ENCODE measurements at regions not wholly inside any gene's neighbourhood (a gene's known extent, or its start where the extent isn't known, plus 50 kb on each side); places are given as distances from the start of the nearest gene placed in this dataset.

- no peak for TF ChIP-seq CEBPB (IDR thresholded peaks at IDR 0.05; ENCODE audit: low read depth, low read length)
These were observed 165.8 kb downstream of the NUP210 start (continued) for GRCh38 chr3:13254028-13254951.

DNA sequence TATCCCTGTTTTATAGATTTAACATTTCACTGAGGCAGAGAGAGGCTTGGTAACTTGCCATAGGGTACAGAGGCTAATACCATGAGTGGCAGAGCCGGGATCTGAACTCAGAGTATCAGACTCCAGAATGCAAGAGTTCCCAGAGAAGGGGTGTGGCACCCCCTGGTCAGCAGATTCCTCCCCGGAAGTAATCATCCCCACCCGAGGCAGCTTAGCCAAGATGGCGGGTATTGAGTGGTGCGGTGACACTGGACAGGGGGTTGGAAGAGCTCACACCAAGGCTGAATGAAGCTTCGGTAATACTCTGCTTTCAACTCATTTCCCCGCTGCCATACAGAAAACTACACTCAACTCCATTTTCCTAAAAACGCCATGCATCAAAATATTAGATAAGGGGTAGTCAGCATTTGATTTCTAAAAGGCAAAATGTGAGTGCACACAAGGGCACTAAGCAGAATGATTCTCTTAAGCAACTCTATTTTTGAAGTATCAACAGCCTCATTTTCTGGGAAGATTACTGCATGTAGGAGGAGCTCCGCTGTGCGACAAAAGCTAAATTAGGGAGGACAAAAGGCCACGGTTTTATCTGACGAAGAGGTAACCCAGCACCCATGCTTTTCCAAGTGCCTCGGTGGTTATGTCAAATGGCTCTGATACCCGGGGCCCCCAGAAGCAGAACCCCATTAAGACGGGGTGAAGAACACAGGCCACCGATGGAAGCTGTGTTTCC lies 166.7 kb downstream of the NUP210 start:
- Histone ChIP-seq H3K9ac (ENCODE audit: low read depth, low read length) (no peak overlapping the region), H3K4ac (ENCODE audit: low read depth, low read length) (no peak overlapping the region), H3K56ac (ENCODE audit: extremely low read depth, insufficient read depth, low read length) (no peak overlapping the region), H4K20me1 (ENCODE audit: insufficient read depth, low read length) (no peaks in the 10 kb centered on the region), H4K91ac (ENCODE audit: insufficient read depth, low read depth, low read length) (no peak overlapping the region), H3K4me3 (ENCODE audit: insufficient read depth, low read depth, low read length) (no peak overlapping the region), H2AK5ac (ENCODE audit: low read depth, low read length) (no peak overlapping the region), H3K36me3 (ENCODE audit: control insufficient read depth, insufficient read depth, low read length) (no peaks in the 10 kb centered on the region), H2BK15ac (ENCODE audit: low read depth, low read length) (no peak overlapping the region), H2BK20ac (ENCODE audit: low read depth, low read length) (no peak overlapping the region), H3K27ac (ENCODE audit: insufficient read depth, low read length) (no peak overlapping the region), H4K8ac (ENCODE audit: low read depth in 2 of 2, low read length in 2 of 2) (no peak overlapping the region), H2BK5ac (ENCODE audit: low read depth, low read length, poor library complexity, severe bottlenecking) (no peak overlapping the region), H3K14ac (replicated peaks; ENCODE audit: low read depth, low read length) (no peak overlapping the region), H3K27me3 (ENCODE audit: control insufficient read depth, insufficient read depth, low read length) (peaks cover 29% of the 10 kb centered on the region), H3K9me1 (ENCODE audit: insufficient read depth, low read length) (no peaks in the 10 kb centered on the region), H3K4me1 (ENCODE audit: control insufficient read depth, insufficient read depth, low read length) (no peaks in the 10 kb centered on the region), H4K5ac (ENCODE audit: low read depth, low read length) (no peak overlapping the region), H2AK9ac (replicated peaks; ENCODE audit: low read depth, low read length, poor library complexity) (no peak overlapping the region), H2AFZ (replicated peaks; ENCODE audit: low read length, poor library complexity) (no peak overlapping the region), H2BK120ac (ENCODE audit: low read depth, low read length) (no peak overlapping the region), H3K79me1 (ENCODE audit: low read depth in 1 of 2, low read length in 2 of 2) (no peaks in the 10 kb centered on the region), H3K18ac (ENCODE audit: low read depth, low read length) (no peak overlapping the region), H3K9me3 (ENCODE audit: control insufficient read depth, insufficient read depth, low read length) (no peaks in the 10 kb centered on the region), H3K23ac (ENCODE audit: low read depth, low read length) (no peak overlapping the region), H3K4me2 (ENCODE audit: low read depth, low read length) (no peak overlapping the region)
- no TSS peak for BruUV-seq (replicated peaks)
- no peak for DNase-seq
- dilution Hi-C loops (cut with HindIII; ENCODE audit: low sequenced_read_pairs, unreplicated experiment), result no loop called here
- intact Hi-C loops (cut with micrococcal nuclease), result no loop called here
- 44% methylated on average over 7 of the region's 16 CpGs; no CpG with 5 or more reads in 1 of the 2 experiments for WGBS, 2 experiments (ENCODE audit: extremely low coverage in 2 of 2, insufficient read length in 1 of 2)
- in situ Hi-C loops (cut with MboI; ENCODE audit: low sequenced_read_pairs), result no loop called here
- ChIA-PET CTCF (no interaction called here), POLR2A (ENCODE audit: unreplicated experiment) (no interaction called here)
- no peak for ATAC-seq (ENCODE audit: low read depth)
- TF ChIP-seq, protein P1, sequence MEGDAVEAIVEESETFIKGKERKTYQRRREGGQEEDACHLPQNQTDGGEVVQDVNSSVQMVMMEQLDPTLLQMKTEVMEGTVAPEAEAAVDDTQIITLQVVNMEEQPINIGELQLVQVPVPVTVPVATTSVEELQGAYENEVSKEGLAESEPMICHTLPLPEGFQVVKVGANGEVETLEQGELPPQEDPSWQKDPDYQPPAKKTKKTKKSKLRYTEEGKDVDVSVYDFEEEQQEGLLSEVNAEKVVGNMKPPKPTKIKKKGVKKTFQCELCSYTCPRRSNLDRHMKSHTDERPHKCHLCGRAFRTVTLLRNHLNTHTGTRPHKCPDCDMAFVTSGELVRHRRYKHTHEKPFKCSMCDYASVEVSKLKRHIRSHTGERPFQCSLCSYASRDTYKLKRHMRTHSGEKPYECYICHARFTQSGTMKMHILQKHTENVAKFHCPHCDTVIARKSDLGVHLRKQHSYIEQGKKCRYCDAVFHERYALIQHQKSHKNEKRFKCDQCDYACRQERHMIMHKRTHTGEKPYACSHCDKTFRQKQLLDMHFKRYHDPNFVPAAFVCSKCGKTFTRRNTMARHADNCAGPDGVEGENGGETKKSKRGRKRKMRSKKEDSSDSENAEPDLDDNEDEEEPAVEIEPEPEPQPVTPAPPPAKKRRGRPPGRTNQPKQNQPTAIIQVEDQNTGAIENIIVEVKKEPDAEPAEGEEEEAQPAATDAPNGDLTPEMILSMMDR (conservative IDR thresholded peaks at IDR 0.05; ENCODE audit: low read depth, low read length), result no peak
- TF ChIP-seq RAD21 (IDR thresholded peaks at IDR 0.05; ENCODE audit: low read length) (no peak), RCOR1 (IDR thresholded peaks at IDR 0.05; ENCODE audit: insufficient replicate concordance, low read length) (no peak), CEBPB (IDR thresholded peaks at IDR 0.05; ENCODE audit: low read depth, low read length) (no peak), BHLHE40 (IDR thresholded peaks at IDR 0.05; ENCODE audit: low read depth, low read length) (no peak), SMC3 (IDR thresholded peaks at IDR 0.05; ENCODE audit: low read depth, low read length) (no peak), CHD1 (IDR thresholded peaks at IDR 0.05; ENCODE audit: low read depth, low read length) (no peak), POLR2A (IDR thresholded peaks at IDR 0.05; ENCODE audit: low read depth, low read length) (no peak), MXI1 (IDR thresholded peaks at IDR 0.05; ENCODE audit: borderline replicate concordance, low read depth, low read length) (no peak), NFE2L2 (IDR thresholded peaks at IDR 0.05; ENCODE audit: low read depth, low read length) (no peak), FOS (IDR thresholded peaks at IDR 0.05; ENCODE audit: low read depth, low read length) (no peak), MAFK (IDR thresholded peaks at IDR 0.05; ENCODE audit: low read depth, low read length) (no peak)
- TF ChIP-seq, protein P2, sequence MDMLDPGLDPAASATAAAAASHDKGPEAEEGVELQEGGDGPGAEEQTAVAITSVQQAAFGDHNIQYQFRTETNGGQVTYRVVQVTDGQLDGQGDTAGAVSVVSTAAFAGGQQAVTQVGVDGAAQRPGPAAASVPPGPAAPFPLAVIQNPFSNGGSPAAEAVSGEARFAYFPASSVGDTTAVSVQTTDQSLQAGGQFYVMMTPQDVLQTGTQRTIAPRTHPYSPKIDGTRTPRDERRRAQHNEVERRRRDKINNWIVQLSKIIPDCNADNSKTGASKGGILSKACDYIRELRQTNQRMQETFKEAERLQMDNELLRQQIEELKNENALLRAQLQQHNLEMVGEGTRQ (IDR thresholded peaks at IDR 0.05; ENCODE audit: low read depth, low read length), result no peak
